Myocyte (in vitro differentiated cells): ENCODE measurements at regions not wholly inside any gene's neighbourhood (a gene's known extent, or its start where the extent isn't known, plus 50 kb on each side); places are given as distances from the start of the nearest gene placed in this dataset.

Source experiments
- DNase-seq: peaks from one replicate; pipeline ENCODE4 v3.0.0-alpha.2; 2012; ENCODE audit warnings: low read depth

DNA sequence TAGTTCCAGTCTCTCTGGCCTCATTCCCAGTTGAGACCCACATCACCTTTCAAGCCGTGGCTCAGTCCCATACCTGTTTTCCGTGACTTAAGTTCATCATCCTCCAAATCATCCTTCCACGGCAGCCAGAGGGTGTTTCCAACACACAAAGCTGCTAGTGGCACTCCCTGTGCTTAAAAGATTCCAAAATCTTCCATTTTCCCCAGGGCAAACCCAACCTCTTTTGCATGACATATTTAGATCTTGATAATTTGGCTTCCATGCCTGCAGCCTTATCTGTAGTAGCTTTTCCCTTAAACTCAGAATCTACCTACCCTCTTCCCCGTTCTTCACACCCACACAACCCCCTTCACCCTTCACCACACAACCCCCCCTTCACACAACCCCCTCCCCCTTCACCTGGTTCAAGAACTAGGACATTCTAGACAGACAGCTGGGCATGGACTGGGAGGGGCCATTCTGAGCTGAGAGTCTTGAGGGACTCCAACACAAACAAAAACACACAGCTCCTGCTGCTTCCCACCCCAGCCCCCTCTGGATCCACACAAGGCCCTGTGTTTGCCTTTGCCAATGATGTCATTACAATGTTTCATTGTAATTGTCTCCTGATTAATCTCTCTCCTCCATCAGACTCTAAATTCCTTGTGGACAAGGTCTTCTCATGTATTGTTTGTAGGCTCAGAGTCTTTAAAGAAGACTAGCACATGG lies 268.2 kb downstream of the SH3GL2 start:
- no peak for DNase-seq

DNA sequence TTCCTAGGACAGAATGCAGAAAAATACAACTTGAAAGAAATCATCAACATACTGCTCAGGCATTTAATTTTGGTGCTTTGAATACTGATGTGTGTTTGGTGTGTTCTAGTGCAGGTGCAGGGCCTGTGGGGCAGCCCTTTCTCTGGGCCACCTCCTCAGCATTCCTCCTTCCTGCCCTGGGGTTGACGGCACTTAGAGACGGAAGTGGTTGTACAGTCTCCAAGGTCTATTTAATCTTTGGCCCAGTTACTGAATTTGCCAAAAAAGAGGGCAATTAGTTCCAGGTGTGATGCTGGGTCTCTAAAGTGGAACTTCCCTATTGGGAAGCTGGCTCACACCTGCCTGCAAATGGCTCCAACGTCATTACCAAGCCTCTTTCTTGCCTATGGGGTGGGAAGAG lies 269.0 kb downstream of the SH3GL2 start:
- DNase-seq, result no peak

DNA sequence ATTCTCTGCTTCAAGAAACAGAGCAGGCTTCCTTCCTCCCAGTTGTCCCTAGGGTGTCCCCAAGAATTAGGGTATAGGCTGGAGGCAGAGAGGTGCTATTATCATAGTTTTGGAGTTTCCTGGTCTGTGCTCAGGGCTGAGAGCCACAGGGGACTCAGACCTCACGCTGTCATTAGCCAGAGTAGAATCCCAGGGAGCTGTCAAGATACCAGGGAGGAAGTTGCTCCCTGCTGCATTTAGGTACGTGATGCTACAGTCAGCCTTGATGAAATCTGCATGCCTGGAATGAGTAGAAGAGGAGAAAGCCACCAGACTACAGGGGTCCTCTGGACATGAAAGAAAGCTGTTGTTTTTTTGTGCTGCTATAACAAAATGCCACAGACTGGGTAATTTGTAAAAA lies 273.2 kb downstream of the SH3GL2 start:
- no peak for DNase-seq

DNA sequence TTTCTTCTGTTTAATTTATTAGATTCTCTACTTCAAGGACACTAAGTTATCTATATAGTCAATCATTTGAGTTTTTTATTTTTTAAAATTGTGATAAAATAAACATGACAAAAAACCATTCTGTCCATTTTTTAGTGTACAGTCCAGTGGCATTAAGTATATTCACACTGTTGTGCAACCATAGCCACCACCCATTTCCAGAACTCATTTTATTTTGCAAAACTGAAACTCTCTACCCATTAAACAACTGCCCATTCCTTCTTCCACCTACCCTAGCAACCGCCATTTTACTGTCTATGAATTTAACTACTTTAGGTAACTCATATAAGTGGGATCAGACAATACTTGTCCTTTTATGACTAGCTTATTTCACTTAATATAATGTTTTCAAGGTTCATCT lies 275.6 kb downstream of the SH3GL2 start:
- no peak for DNase-seq

DNA sequence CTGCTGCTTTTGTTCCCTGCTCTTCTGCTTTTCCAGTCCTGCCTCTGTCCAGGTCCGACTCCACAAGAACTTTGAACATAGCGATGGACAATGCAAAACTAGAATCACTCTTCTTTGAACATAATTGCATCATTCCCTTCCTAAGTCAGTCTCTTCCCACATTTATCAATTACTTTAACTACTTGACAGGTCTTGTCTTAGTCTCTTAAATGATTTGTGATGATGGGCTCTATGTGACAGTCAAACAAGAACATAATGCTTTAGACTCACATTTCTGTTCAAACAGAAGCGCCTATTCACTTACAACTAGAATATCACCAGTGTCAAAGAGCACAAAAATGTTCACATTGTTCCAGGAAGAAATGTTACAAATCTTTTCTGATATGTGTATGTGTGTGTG lies 278.1 kb downstream of the SH3GL2 start:
- DNase-seq, result no peak

DNA sequence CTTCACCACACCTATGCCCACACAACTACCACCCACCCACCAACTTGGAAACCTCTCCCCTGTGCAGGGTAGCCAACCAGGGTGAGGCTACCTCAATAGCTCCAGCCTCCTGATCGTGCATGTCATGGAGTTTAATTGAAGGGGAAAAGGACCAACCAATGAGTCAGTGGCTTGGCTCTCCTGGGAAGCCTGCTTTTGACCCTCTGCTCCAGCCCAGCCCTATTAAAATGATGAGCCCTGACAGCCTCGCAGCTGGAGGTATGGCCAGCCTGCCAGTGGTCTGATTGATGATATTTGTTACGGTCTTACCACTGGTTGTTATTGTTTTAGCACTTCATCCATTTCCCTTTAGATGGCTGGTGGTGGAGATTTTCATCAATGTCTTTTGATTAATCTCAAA lies 280.4 kb downstream of the SH3GL2 start:
- DNase-seq, result no peak

DNA sequence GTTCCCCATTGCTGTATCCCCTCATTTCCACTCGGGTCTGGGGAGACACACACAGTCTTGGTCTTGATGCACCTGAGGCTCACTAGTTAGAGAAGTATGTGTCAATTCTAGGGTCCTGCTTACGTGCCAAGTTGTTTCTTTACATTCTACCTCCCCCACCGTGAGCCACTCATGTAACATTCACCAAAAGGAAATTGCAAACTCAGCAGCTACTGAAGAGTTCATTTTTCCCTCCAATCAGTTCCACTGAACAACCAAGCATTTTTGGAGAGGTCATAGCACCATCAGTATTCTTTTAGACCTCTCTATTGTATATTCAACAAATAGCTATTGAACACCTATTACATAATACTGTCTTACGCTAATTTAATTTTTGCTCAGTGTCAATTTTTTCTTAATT lies 281.1 kb downstream of the SH3GL2 start:
- DNase-seq, result no peak

DNA sequence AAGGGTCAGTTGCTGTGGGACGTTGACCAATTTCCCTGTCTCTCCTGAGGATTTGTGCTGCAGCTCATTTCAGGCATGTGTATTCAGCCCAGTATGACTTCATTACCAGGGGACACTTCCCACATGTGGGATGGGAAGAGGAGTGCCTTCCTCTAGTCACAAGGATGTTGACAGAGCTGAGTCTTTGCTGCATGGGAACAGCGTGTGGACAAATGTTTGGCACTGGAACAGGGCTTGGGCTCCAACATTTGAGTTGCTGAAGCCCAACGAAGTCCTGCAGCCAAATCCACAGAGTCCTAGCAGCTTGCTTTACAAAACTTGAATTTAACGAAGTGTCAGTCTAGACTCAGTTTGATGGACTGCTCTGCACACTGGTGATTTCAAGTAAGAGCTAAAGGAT lies 283.2 kb downstream of the SH3GL2 start:
- DNase-seq, result no peak

DNA sequence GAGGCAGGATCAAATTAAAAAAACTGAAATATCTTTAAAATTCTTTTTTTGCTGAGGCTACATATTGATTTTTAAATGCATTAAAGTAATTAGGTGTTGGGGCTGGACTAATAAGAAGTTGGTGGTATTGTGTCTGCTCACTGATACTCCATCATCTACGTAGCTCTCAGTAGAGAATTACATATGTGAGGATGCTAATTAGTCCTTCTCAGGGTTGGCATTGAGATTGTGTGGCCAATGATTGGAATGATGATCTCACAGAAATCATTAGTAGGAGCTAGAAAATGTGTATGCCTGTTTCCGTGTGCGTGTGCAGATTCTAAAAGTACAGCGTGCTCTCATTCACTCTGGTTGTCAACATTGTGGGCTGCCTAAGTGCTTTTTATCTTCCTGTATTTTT lies 283.8 kb downstream of the SH3GL2 start:
- no peak for DNase-seq

DNA sequence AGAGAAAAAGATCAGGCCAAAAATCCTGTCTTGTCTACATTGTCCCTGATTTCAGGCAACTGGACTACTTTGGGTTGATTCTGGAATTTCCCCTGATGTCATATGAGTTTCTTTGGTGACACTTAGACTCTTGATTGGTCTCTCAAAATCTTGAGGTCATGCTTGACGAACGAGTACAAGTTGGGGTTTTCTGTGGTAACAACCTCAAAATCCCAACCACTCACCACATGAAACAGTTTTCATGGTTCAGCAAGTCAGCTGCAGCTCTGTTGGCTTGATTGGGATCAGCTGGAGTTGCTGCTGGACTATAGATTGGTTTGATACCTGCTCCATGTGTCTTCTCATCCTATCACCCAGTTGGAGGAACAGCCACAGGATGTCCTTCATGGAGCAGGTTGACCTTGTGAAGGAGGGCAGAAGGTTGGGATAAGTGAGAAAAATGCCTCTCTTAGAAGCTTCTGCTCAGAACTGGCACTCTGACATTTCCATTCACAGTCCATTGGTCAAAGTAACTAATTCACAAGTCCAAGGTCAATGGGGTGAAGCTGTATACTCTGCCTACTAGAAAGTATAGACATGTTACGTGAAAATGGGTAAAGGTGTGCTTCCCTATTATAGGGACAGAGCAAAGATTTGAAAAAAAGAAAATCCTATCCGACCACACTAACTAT lies 284.5 kb downstream of the SH3GL2 start:
- no peak for DNase-seq

DNA sequence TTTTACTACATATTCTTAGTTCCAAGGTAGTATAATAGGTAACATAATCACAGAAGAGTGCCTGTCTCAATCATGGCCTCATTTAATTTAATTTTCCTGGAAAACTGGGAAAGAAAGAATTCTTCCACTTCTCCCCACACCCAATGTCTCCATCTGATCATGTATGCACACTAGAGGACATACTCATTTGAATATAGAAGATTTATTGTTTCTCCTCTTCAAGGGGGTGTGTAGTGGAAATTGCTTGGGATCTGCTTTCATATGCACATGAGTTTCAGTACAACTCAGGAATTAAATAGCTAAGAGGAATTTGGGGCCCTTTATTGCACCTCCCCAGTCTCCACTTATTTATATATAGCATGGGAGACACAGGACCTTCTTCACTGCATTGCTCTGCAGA lies 285.1 kb downstream of the SH3GL2 start:
- DNase-seq, result no peak

DNA sequence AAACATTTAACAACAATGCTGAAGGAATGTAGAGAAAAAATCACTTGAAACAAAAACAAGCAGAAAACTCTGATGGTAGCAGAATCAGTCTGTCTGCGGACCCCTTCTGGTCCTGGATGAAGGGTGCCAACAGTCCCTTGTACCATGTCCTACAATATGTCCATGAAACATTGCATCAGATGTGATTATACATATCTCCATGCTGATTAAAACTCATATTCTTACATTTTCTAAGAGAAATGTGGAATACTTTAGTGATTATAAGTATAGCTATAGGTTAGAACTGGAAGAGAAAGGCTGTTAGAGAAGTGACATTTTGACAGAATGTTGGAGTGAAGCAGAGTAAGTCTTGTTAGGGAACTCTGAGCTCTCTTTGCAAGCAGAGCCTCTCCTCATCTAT lies 286.1 kb downstream of the SH3GL2 start:
- no peak for DNase-seq

DNA sequence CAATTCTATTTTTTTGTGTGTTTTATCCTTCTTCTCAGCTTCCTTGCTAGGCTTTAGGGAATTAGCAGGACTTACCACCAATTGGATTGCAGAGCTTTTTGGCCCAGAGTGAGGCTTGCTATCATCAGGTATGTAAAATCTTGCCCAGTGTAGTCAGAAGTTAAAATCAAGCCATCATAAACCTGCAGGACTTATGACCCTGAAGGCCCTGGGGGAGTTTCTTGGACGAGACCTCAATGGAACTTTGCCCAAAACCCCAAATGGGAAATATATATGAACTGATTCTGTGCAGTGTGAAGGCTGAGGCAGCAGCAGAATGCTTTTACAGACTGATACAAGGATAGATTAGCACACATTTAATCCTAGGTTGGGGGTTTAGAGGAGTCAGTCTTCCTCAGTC lies 287.0 kb downstream of the SH3GL2 start:
- DNase-seq, result no peak

DNA sequence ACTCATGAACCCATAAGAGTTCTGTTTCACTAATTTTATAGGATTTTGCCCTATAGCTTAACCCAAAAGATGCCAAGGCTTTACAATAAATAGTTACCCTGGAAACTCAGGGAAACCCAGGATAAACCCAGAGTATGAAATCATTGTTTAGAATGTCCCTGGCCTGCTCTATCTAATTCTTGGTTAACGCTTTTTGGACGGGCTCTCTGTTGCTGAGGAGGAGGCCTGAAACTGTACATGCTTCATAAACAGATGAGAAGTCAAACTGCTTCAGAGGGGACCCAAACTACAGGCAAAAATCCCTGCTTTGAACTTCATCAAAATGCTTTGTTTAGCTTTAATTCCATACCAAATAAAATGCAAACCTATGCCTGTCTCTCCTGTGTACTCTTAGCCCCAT lies 291.9 kb downstream of the SH3GL2 start:
- no peak for DNase-seq

DNA sequence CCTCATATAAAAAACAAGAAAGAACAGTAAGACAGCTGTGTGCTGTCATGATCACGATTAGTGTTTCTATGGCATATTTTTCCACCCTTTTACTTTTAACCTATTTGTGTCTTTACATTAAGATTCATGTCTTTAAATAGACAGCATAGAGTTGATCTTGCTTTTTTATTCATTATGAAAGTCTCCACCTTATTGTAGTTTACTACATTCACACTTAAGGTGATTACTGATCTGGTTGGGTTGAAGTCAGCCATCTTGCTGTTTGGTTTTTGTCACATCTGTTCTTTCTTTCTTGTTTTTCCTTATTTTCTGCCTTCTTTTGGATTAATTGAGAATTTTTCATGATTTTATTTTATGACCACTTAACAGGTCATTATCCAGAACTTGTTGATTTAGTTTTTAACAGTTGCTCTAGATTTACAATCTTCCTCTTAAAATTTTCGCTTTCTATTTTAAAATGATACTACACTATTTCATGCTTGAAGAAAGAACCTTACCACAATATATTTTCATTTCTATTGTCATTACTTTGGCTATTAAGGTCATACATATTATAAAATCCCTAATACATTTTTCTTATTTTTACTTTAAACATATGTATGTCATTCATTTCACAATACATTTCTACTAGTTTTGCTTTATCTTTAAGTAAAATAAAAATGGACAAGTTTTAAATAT lies 292.5 kb downstream of the SH3GL2 start:
- no peak for DNase-seq

DNA sequence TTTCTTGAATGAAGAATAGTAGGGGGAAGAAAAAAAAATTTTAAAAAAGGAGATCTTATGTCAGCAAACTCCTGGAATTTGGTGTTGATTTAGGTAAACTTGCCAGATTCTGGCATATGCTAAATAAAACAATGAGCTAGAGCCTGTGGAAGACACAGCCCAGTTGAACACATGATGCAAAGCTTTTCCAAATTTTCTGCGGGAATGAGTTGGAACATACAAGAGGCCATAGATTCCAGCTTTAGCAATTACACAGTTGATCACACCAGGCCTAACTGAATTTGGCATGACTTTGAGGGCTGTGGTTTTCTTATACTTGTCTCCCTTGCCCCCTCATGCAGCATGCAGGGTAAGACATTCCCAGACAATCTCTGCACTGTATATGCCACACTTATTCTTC lies 297.0 kb downstream of the SH3GL2 start:
- no peak for DNase-seq

DNA sequence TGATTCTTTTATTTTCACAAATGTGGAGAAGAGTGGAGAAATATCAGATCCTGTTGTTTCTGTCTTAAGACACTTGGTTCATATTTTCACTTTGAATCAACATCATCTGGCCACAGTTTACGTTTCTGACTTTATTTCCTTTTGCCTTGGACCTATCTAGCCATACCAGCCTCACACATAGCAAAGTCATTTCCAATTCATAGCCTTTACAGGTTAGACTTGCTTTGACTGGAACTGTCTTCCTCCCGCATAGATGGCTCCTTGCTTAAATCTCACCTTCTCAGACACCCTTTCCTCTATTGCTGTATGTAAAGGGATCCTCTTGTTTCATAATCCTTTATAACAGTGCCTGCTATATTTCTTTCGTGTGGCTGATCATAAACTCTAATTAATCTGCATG lies 297.8 kb downstream of the SH3GL2 start:
- DNase-seq, result no peak

DNA sequence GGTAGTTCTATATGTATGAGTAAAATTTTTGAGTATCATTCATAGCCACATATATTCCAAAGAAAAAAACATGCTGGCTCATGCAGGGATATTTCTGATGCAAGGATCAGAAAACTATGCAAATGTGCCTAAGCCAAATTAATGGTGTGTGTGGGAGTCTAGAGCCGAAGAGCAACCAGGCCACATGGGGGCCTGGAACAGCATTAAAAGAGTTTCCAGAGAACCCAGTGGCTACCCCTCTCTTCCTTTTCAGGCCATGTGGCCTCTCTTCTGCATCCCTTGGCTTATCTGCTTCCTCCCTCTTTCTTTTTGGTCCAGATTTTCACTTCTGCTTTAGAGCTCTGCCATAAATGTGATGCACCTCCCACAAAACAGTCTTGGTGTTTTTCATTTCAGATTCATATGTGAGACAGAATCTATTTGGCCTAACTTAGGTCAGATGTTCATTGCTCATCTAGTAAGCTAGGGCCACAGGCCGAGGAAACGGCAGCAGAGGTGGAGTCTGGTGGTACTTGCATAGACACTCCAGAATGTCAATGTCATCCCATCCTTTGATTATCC lies 300.0 kb downstream of the SH3GL2 start:
- no peak for DNase-seq

DNA sequence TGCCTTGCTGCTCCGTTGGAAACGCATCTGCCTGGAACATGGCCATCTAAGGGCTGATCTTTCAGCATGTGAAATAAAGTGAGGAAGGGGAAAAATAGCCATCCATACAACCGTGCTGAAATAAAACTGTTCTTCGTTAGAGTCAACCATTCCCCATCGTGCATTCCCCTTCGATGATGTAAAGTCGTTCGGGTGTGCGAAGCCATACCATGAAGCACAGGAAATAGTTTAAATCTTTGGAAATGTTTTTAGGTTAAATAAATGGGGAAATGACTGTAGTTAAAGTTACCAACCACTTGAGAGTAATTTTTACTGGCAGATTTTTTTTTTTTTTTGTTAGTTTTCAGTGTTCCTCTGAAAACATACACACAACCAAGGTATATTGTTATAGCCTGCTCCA lies 302.5 kb downstream of the SH3GL2 start:
- no peak for DNase-seq

DNA sequence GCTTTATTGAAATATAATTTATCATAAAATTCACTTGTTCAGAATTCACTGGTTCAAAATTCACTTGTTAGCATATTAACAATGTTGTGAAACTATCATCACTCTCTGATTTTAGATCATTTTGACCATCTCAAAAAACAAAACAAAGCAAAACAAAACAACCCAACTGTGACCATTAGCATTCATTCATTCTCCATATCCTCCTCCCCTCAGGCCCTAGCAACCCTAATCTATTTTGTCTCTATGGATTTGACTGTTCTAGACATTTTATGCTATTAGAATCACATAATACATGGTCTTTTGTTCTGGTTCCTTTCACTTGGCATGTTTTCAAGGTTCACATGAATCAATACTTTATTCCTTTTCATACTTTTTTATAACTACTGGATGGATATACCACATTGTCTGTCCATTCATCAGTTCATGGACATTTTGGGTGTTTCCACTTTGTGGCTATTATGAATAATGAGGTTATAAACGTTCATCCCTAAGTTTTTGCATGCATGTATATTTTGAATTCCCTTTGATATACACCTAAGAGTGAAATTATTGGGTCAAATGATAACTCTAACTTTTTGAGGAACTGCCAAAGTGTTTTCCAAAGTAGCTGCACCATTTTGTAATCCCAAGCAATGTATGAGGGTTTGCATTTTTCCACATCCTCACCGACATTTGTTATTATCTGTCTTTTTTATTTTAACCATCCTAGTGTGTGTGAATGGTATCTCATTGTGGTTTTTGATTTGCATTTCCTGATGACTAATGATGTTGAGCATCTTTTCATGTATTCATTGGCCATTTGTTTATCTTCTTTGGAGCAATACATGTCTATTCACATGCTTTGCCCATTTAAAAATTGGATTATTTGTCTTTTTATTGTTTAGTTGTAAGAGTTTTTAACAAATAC lies 304.1 kb downstream of the SH3GL2 start:
- no peak for DNase-seq

DNA sequence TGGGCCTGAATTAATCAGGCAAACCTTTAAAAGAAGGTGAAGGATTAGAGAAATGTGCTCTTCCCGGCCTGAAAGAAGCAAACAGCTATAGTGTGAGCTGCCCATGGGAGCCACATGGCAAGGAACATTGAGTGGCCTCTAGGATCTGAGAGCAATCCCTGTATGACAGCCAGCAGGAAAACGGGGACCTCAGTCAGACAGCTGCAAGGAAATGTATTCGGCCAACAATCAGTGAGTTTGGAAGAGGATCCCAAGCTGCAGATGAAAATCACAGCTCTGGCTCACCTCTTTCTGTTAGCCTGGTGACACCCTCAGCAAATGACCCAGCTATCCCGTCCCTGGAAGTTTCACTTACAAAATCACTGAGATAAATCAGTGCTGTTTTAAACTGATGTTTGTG lies 309.2 kb downstream of the SH3GL2 start:
- DNase-seq, result no peak
